Heart left ventricle (tissue), 16 donors: ENCODE measurements at regions not wholly inside any gene's neighbourhood (a gene's known extent, or its start where the extent isn't known, plus 50 kb on each side); places are given as distances from the start of the nearest gene placed in this dataset.

Source experiments
- ATAC-seq, 4 donors: fragments of 200-7000 bp; cut with Tn5 transposase; one replicate each; pipeline ENCODE4 v1.9.1; 2020 to 2022; ENCODE audit warnings: moderate library complexity in 4 of 4, mild to moderate bottlenecking in 3 of 4, moderate number of reproducible peaks in 1 of 4
- DNase-seq, 5 donors: peaks; one replicate each; pipeline ENCODE4 v3.0.0-alpha.2; 2020
- H3K27ac ChIP-seq, 12 donors: fragments of 200-600 bp; sonication (generic) in 4 of 12; one replicate each; pipeline versions ENCODE4 v1.5.0 to v1.8.0; 2016 to 2022; ENCODE audit warnings: mild to moderate bottlenecking in 2 of 12
- H3K27me3 ChIP-seq, 9 donors: fragments of 200-600 bp; sonication (generic) in 2 of 9; one replicate each; pipeline versions ENCODE4 v1.5.1 to v1.8.0; 2016 to 2022; ENCODE audit warnings: mild to moderate bottlenecking in 3 of 9
- H3K36me3 ChIP-seq, 9 donors: fragments of 200-600 bp; sonication (generic) in 2 of 9; one replicate each; pipeline versions ENCODE4 v1.5.0 to v1.8.0; 2018 to 2022; ENCODE audit warnings: mild to moderate bottlenecking in 2 of 9
- H3K4me1 ChIP-seq, 12 donors: fragments of 200-600 bp; sonication (generic) in 4 of 12; one replicate each; pipeline versions ENCODE4 v1.5.0 to v1.8.0; 2016 to 2022; ENCODE audit warnings: mild to moderate bottlenecking in 3 of 12
- H3K4me3 ChIP-seq, 12 donors: fragments of 200-600 bp; sonication (generic) in 4 of 12; one replicate each; pipeline versions ENCODE4 v1.5.0 to v1.8.0; 2017 to 2022; ENCODE audit warnings: mild to moderate bottlenecking in 9 of 12, moderate library complexity in 4 of 12
- H3K9me3 ChIP-seq, 12 donors: fragments of 200-600 bp; sonication (generic) in 4 of 12; one replicate each; pipeline versions ENCODE4 v1.5.0 to v1.8.0; 2016 to 2022; ENCODE audit warnings: mild to moderate bottlenecking in 1 of 12
- POLR2A ChIP-seq, 2 donors: fragments of 450-650 bp; IDR thresholded peaks; one replicate each; pipeline ENCODE4 v1.6.1; 2017; ENCODE audit warnings: antibody characterized with exemption in 2 of 2, mild to moderate bottlenecking in 2 of 2, moderate library complexity in 2 of 2
- WGBS, 4 donors: extraction: QIAGEN DNeasy Blood & Tissue Kit in 2 of 4; methylation state at CpG; one replicate each; pipeline versions ENCODE4 v1.1.5 to v1.1.7; 2013 to 2018; 5-methylcytosine and 5-hydroxymethylcytosine counted together
- intact Hi-C, 10 donors: fragments of 100-400 bp; cut with DNase I; formaldehyde crosslinking; loops; one replicate each; pipeline versions ENCODE4 v1.11.1 to v1.14.2; 2022
- TF ChIP-seq, protein P1 (sequence below), 12 donors: fragments of 200-600 bp; sonication (generic) in 4 of 12; IDR thresholded peaks; one replicate each; pipeline versions ENCODE4 v1.5.0 to v1.8.0; 2018 to 2022; ENCODE audit warnings: antibody characterized with exemption in 12 of 12, mild to moderate bottlenecking in 5 of 12
- donor health status: ischemic (EF 13 %, LVEDD 7.1; RV severe dilation, severe dysfunction).
- donor health status: healthy with polysubstance abuse.
- donor health status: DM: no; HTN: yes; CAD: no.
- donor health status: DM: no; HTN: no; CAD: no.
- donor health status: ischemic (EF 25% LVEDD 6.9; RV normal size, moderate dysfunction).
- donor health status: ischemic (EF 25% LVEDD 5.7; RV mildly dilated, moderate dysfunction).
- donor health status: healthy.
- donor health status: DM: yes; HTN: yes; CAD: no.
- donor health status: ischemic (EF 35%, LVEDD 5.7; RV mildly dilated, moderate dysfunction).
- donor health status: nonischemic (EF 11% LVEDD 7.7; RV severe dilation, severe dysfunction).
- donor health status: DM: yes; HTN: yes; CAD: no.
- donor health status: PGD.
- donor health status: ischemic (EF 29% LVEDD 5.4; RV normal size, mild dysfunction).
- donor health status: nonischemic (EF 23%, LVEDD 6.1; RV moderate dilation, normal function).

DNA sequence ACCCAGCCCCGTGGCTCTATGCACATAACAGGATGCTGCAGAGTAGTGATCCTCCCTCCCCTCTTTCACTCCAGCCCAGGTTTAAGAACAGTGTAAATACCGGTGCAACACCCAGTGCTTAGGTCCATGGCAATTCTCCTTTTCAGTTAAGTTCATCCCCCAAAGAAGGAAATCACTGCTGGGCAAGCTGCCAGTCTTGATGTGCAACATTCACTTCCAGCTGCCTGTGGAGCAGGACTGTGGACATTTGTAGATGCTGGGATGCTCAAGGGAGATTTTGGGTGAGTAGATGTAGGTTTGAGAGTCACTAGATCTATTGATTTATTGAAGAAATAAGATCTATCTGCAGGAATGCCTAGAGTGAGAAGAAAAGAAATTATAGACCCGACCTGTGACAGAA lies 294.3 kb upstream of the KIAA1217 start:
- H3K27ac ChIP-seq = no peak overlapping the region
- 58 to 71% (median 67%) methylated on average over 3 of the region's 3 CpGs for WGBS, 4 donors
- H3K27me3 ChIP-seq = peaks cover 0 to 2% (median 0%) of the 10 kb centered on the region in 9 donors
- H3K9me3 ChIP-seq = no peaks in the 10 kb centered on the region
- no peak overlapping the region for H3K4me3 ChIP-seq
- intact Hi-C loops = no loop called here
- no peaks in the 10 kb centered on the region for H3K36me3 ChIP-seq
- ATAC-seq = no peak
- peaks cover 0 to 3% (median 0%) of the 10 kb centered on the region in 12 donors for H3K4me1 ChIP-seq
- peak in 1 of 5 donors; percentile 20 for DNase-seq
- TF ChIP-seq, protein P1, sequence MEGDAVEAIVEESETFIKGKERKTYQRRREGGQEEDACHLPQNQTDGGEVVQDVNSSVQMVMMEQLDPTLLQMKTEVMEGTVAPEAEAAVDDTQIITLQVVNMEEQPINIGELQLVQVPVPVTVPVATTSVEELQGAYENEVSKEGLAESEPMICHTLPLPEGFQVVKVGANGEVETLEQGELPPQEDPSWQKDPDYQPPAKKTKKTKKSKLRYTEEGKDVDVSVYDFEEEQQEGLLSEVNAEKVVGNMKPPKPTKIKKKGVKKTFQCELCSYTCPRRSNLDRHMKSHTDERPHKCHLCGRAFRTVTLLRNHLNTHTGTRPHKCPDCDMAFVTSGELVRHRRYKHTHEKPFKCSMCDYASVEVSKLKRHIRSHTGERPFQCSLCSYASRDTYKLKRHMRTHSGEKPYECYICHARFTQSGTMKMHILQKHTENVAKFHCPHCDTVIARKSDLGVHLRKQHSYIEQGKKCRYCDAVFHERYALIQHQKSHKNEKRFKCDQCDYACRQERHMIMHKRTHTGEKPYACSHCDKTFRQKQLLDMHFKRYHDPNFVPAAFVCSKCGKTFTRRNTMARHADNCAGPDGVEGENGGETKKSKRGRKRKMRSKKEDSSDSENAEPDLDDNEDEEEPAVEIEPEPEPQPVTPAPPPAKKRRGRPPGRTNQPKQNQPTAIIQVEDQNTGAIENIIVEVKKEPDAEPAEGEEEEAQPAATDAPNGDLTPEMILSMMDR (IDR thresholded peaks at IDR 0.05) = no peak
- no peak for TF ChIP-seq POLR2A (IDR thresholded peaks at IDR 0.05)

DNA sequence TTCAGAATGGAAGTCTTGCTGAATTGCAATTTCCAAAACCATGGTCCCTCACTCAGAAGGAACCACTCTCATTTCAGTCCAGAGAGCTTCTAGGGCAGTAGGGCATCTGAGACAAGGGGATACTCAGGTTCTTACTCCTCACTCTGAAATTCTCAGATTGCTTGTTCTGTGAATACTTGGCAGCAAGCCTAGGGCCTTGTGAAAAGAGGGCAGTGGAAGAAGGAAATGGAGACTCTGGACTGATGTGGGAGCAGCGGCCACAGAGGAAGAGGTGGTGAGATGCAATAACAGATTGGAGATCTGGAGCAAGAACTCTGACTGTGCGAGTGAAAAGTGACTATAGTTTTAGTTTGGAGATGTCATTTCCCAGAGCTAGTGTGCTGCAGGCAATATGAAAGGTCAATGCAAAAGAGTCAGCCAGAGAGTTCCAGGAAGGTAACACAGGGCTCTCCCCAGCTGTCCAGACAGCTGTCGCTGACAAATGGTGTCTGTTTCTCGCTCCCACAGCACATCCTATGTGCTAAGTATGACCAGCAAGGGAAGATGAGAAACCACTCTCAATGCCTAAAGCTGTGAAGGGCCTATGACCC lies 291.6 kb upstream of the KIAA1217 start:
- no peak overlapping the region for H3K4me3 ChIP-seq
- intact Hi-C loops = no loop called here
- peaks cover 0 to 3% (median 0%) of the 10 kb centered on the region in 12 donors for H3K4me1 ChIP-seq
- 47 to 58% (median 51%) methylated on average over 4 of the region's 4 CpGs for WGBS, 4 donors
- H3K27ac ChIP-seq = no peak overlapping the region
- H3K36me3 ChIP-seq = no peaks in the 10 kb centered on the region
- TF ChIP-seq POLR2A (IDR thresholded peaks at IDR 0.05) = no peak
- TF ChIP-seq, protein P1 (IDR thresholded peaks at IDR 0.05) = no peak
- peaks cover 0 to 2% (median 0%) of the 10 kb centered on the region in 9 donors for H3K27me3 ChIP-seq
- H3K9me3 ChIP-seq = peaks cover 0 to 4% (median 0%) of the 10 kb centered on the region in 12 donors
- ATAC-seq = no peak
- DNase-seq = no peak

DNA sequence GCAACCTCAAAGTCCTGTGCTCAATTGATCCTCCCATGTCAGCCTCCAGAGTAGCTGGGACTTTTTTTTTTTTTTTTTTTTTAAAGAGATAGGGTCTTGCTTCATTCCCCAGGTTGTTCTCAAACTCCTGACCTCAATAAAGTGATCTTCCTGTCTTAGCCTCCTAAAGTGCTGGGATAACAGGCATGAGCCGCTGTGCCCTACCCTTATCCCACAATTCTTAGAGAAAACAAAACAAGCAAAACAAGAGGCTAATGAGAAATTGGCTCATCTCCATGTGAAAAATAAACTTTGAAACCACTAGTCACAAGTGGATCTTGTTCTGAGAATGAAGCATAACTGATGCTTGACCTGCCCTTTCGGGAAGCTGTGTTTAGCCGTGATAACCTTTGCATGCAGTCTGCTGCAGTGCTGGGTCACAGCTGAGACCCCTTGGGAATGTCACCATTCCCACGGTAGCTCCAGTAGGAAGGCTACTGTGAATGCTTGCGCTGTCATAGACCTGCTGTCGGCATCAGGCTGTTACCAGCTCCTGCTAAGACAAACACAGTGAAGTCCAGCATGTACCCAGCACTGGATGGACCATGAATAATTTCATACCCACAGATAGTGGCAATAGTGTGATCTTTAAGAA lies 290.7 kb upstream of the KIAA1217 start:
- intact Hi-C loops = no loop called here
- Histone ChIP-seq H3K4me3 (no peak overlapping the region), H3K27me3 (peaks cover 0 to 2% (median 0%) of the 10 kb centered on the region in 9 donors), H3K4me1 (peaks cover 0 to 3% (median 0%) of the 10 kb centered on the region in 12 donors), H3K27ac (no peak overlapping the region), H3K9me3 (peaks cover 0 to 4% (median 0%) of the 10 kb centered on the region in 12 donors), H3K36me3 (no peaks in the 10 kb centered on the region)
- no peak for TF ChIP-seq POLR2A (IDR thresholded peaks at IDR 0.05)
- TF ChIP-seq, protein P1 (IDR thresholded peaks at IDR 0.05) = no peak
- ATAC-seq = peak in 3 of 4 donors; percentile 34 to 83 (median 67)
- WGBS, 4 donors = 34 to 43% (median 39%) methylated on average over 5 to 6 of the region's 6 CpGs
- DNase-seq = peak in 4 of 5 donors; percentile 17 to 60 (median 40)

DNA sequence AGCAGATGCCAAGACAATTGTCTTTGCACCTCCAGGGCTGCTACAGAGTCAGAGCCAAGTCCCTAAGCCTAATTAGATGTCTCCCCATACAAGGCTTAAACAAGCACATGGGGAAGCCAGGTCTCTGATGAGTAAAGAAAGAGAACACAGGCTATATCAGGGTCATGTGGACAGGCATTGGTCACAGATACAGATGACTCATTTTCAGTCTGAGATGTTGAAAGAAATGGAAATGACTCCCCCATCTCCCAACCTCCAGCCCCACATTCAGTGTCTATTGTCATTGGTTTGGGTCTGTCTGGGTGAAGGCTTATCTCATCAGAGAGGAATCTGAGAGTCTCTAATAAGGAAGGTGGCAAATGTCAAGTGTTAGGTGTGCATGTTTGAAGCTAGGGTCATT lies 290.1 kb upstream of the KIAA1217 start:
- H3K36me3 ChIP-seq = no peaks in the 10 kb centered on the region
- DNase-seq (no peak), ATAC-seq (peak in 1 of 4 donors; percentile 70)
- H3K27me3 ChIP-seq = peaks cover 0 to 2% (median 0%) of the 10 kb centered on the region in 9 donors
- no peak overlapping the region for H3K27ac ChIP-seq
- peaks cover 0 to 4% (median 0%) of the 10 kb centered on the region in 12 donors for H3K9me3 ChIP-seq
- peaks cover 0 to 3% (median 0%) of the 10 kb centered on the region in 12 donors for H3K4me1 ChIP-seq
- intact Hi-C loops = no loop called here
- H3K4me3 ChIP-seq = no peak overlapping the region
- TF ChIP-seq, protein P1 (IDR thresholded peaks at IDR 0.05) = no peak
- no peak for TF ChIP-seq POLR2A (IDR thresholded peaks at IDR 0.05)
